Thymus (tissue), 11 donors: ENCODE measurements at regions not wholly inside any gene's neighbourhood (a gene's known extent, or its start where the extent isn't known, plus 50 kb on each side); places are given as distances from the start of the nearest gene placed in this dataset.

ENCODE experiments used
- DNase-seq, 9 donors: peaks; one replicate each; pipeline ENCODE4 v3.0.0-alpha.2; 2013; ENCODE audit warnings: low spot score in 9 of 9, low read depth in 6 of 9, missing footprints in 1 of 9
- H3K27ac ChIP-seq, 2 donors: one replicate each; pipeline ENCODE4 v1.5.1; 2013; ENCODE audit warnings: control low read depth in 1 of 2, low read depth in 1 of 2, low read length in 1 of 2, mild to moderate bottlenecking in 1 of 2, moderate library complexity in 1 of 2
- H3K27me3 ChIP-seq, 2 donors: one replicate each; pipeline ENCODE4 v1.5.1; 2013; ENCODE audit warnings: low read length in 1 of 2; ENCODE audit not compliant: control insufficient read depth in 2 of 2, insufficient read depth in 1 of 2
- H3K36me3 ChIP-seq, 2 donors: one replicate each; pipeline ENCODE4 v1.5.1; 2013; ENCODE audit warnings: low read length in 1 of 2, mild to moderate bottlenecking in 1 of 2, moderate library complexity in 1 of 2; ENCODE audit not compliant: control insufficient read depth in 2 of 2, insufficient read depth in 2 of 2
- H3K4me1 ChIP-seq, 2 donors: one replicate each; pipeline ENCODE4 v1.5.1; 2013; ENCODE audit warnings: low read length in 2 of 2; ENCODE audit not compliant: control insufficient read depth in 2 of 2, insufficient read depth in 2 of 2
- H3K4me3 ChIP-seq, 2 donors: one replicate each; pipeline ENCODE4 v1.5.1; 2013; ENCODE audit warnings: low read length in 2 of 2, control low read depth in 1 of 2, mild to moderate bottlenecking in 1 of 2
- H3K9me3 ChIP-seq, 2 donors: one replicate each; pipeline ENCODE4 v1.5.1; 2013; ENCODE audit warnings: low read length in 1 of 2, mild to moderate bottlenecking in 1 of 2; ENCODE audit not compliant: control insufficient read depth in 2 of 2, insufficient read depth in 1 of 2
- WGBS: extraction: QIAGEN DNeasy Blood & Tissue Kit; methylation state at CpG from one replicate; pipeline ENCODE4 v1.1.7; 2013; 5-methylcytosine and 5-hydroxymethylcytosine counted together
- donor health status: healthy.

- no peak for DNase-seq
- peaks cover 0 to 7% of the 10 kb centered on the region in 2 donors for H3K27me3 ChIP-seq
- 91% methylated on average over 7 of the region's 7 CpGs for WGBS
- H3K36me3 ChIP-seq: no peaks in the 10 kb centered on the region
- H3K4me1 ChIP-seq: no peaks in the 10 kb centered on the region
- no peak overlapping the region for H3K4me3 ChIP-seq
- H3K9me3 ChIP-seq: no peaks in the 10 kb centered on the region
- no peak overlapping the region for H3K27ac ChIP-seq
These were observed 51.8 kb upstream of the LINGO1 start for GRCh38 chr15:77684341-77685081.

DNA sequence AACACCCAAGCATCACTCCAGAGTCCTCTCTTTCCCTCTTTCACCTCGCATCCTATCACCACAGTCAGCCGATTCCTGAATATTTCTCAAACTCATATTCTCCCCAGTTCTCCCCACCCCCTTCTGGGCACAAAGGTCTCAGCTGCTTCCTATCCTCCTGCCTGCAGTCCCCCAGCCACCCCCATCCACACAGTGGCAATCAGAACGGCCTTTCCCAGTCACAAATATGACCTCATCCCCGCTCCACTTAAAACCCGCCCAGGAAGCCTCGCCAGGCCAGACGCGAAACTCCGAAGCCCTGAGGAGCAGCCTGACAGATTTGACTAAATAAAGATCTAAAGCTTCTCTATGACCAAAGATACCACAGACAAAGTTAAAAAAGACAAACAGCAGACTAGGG, 49.9 kb upstream of the LINGO1 start:
- Histone ChIP-seq H3K27ac (no peak overlapping the region), H3K4me3 (no peak overlapping the region), H3K27me3 (peaks cover 0 to 4% of the 10 kb centered on the region in 2 donors), H3K9me3 (no peaks in the 10 kb centered on the region), H3K36me3 (no peaks in the 10 kb centered on the region), H3K4me1 (no peaks in the 10 kb centered on the region)
- whole genome bisulfite sequencing: 68% methylated on average over 9 of the region's 9 CpGs
- DNase-seq: no peak
